H1 (cell line): ENCODE measurements at regions not wholly inside any gene's neighbourhood (a gene's known extent, or its start where the extent isn't known, plus 50 kb on each side); places are given as distances from the start of the nearest gene placed in this dataset.

ENCODE experiments used
- CTCF ChIA-PET: fragments of 300-600 bp; sonication (Branson Sonifier 250); formaldehyde crosslinking; loops from one replicate; lab custom pipeline; 2021; ENCODE audit not compliant: partially characterized antibody; lab: Charles Lee
- POLR2A ChIA-PET: fragments of 300-600 bp; sonication (Branson Sonifier 250); formaldehyde crosslinking; loops from one replicate; lab custom pipeline; 2021; ENCODE audit warnings: inconsistent platforms; ENCODE audit not compliant: partially characterized antibody; lab: Charles Lee
- DNase-seq, 2 experiments: peaks; one replicate each; pipeline versions ENCODE4 v3.0.0 to v3.0.0-alpha.2; 2010 to 2022; ENCODE audit warnings: low spot score in 2 of 2, low read depth in 1 of 2, mixed read lengths in 1 of 2
- FAIRE-seq: peaks from 2 replicates; lab custom pipeline; 2011; peaks lifted over from hg19 to GRCh38; lab: Jason Lieb, UNC
- H2AFZ ChIP-seq: 2 replicates; pipeline ENCODE4 v1.8.1; 2012; ENCODE audit warnings: low read length, inconsistent platforms
- H2AK5ac ChIP-seq: 2 replicates; pipeline ENCODE4 v1.6.1; 2013; ENCODE audit warnings: low read depth, low read length
- H2BK120ac ChIP-seq: replicated peaks from 2 replicates; pipeline ENCODE3; 2013; ENCODE audit warnings: low read depth, low read length, inconsistent platforms
- H2BK12ac ChIP-seq: 2 replicates; pipeline ENCODE4 v1.6.1; 2013; ENCODE audit warnings: low read depth, low read length
- H2BK15ac ChIP-seq: 2 replicates; pipeline ENCODE4 v1.6.1; 2013; ENCODE audit warnings: low read length
- H2BK20ac ChIP-seq: 2 replicates; pipeline ENCODE4 v1.6.1; 2013; ENCODE audit warnings: low read length
- H2BK5ac ChIP-seq: 2 replicates; pipeline ENCODE4 v1.6.1; 2013; ENCODE audit warnings: low read depth, low read length
- H3K14ac ChIP-seq: 2 replicates; pipeline ENCODE4 v1.6.1; 2013; ENCODE audit warnings: inconsistent platforms; ENCODE audit not compliant: insufficient read length
- H3K18ac ChIP-seq: 2 replicates; pipeline ENCODE4 v1.6.1; 2013; ENCODE audit warnings: low read length; ENCODE audit errors: extremely low read depth
- H3K23ac ChIP-seq: 2 replicates; pipeline ENCODE4 v1.6.1; 2013; ENCODE audit warnings: inconsistent platforms; ENCODE audit not compliant: insufficient read length
- H3K23me2 ChIP-seq: 2 replicates; pipeline ENCODE4 v1.6.1; 2013; ENCODE audit warnings: low read depth, low read length
- H3K27ac ChIP-seq: 2 replicates; pipeline ENCODE4 v1.6.1; 2011; ENCODE audit warnings: low read depth, low read length, inconsistent platforms
- H3K27me3 ChIP-seq, 4 experiments: replicated peaks in 1 of 4; 1 replicate in 1 of 4; 2 replicates in 3 of 4; pipeline versions ENCODE4 v1.6.1 to v1.8.1; 2011 to 2013; ENCODE audit warnings: low read length in 3 of 4, mild to moderate bottlenecking in 3 of 4, inconsistent platforms in 2 of 4, mixed read lengths in 2 of 4, moderate library complexity in 1 of 4; ENCODE audit not compliant: control insufficient read depth in 3 of 4, insufficient read depth in 3 of 4; ENCODE audit errors: extremely low read depth in 1 of 4
- H3K36me3 ChIP-seq, 4 experiments: 2 replicates each; pipeline versions ENCODE4 v1.6.1 to v1.8.1; 2011 to 2013; ENCODE audit warnings: mild to moderate bottlenecking in 4 of 4, low read length in 3 of 4, moderate library complexity in 2 of 4, control low read depth in 1 of 4, inconsistent platforms in 1 of 4; ENCODE audit not compliant: insufficient read depth in 4 of 4, control insufficient read depth in 2 of 4
- H3K4ac ChIP-seq: replicated peaks from 2 replicates; pipeline ENCODE3; 2013; ENCODE audit warnings: low read length, low read depth, mixed read lengths, inconsistent platforms; ENCODE audit not compliant: insufficient read length
- H3K4me1 ChIP-seq, 4 experiments: replicated peaks in 1 of 4; 1 replicate in 1 of 4; 2 replicates in 3 of 4; pipeline versions ENCODE4 v1.6.1 to v1.8.1; 2011 to 2013; ENCODE audit warnings: low read length in 3 of 4, inconsistent platforms in 2 of 4, mixed read lengths in 1 of 4; ENCODE audit not compliant: insufficient read depth in 4 of 4, control insufficient read depth in 3 of 4
- H3K4me2 ChIP-seq, 2 experiments: 2 replicates each; pipeline versions ENCODE4 v1.6.1 to v1.8.1; 2011 to 2013; ENCODE audit warnings: low read depth in 2 of 2, low read length in 2 of 2, control low read depth in 1 of 2, inconsistent platforms in 1 of 2, mild to moderate bottlenecking in 1 of 2; ENCODE audit not compliant: insufficient read depth in 1 of 2
- H3K4me3 ChIP-seq, 4 experiments: fragments of 200-600, 300-600 bp in 1 of 4; sonication (generic), shearing (Covaris generic), sonication (Bioruptor Twin) in 1 of 4; 2 replicates each; pipeline versions ENCODE4 v1.5.1 to v1.8.1; 2011 to 2016; ENCODE audit warnings: low read length in 4 of 4, low read depth in 3 of 4, control low read depth in 2 of 4, inconsistent platforms in 2 of 4, mild to moderate bottlenecking in 2 of 4, mixed read lengths in 1 of 4, moderate library complexity in 1 of 4; ENCODE audit not compliant: insufficient read depth in 2 of 4; ENCODE audit errors: extremely low read depth in 1 of 4
- H3K56ac ChIP-seq: replicated peaks from 2 replicates; pipeline ENCODE3; 2013; ENCODE audit warnings: low read depth, mild to moderate bottlenecking, mixed read lengths, low read length, inconsistent platforms; ENCODE audit not compliant: insufficient read length
- H3K79me1 ChIP-seq: 2 replicates; pipeline ENCODE4 v1.6.1; 2013; ENCODE audit warnings: low read depth, low read length, control low read depth
- H3K79me2 ChIP-seq, 2 experiments: 2 replicates each; pipeline versions ENCODE4 v1.6.1 to v1.8.1; 2012 to 2013; ENCODE audit warnings: low read length in 2 of 2, mild to moderate bottlenecking in 2 of 2, inconsistent platforms in 1 of 2; ENCODE audit not compliant: insufficient read depth in 2 of 2, control insufficient read depth in 1 of 2
- H3K9ac ChIP-seq, 4 experiments: replicated peaks in 1 of 4; 1 replicate in 1 of 4; 2 replicates in 3 of 4; pipeline versions ENCODE4 v1.6.1 to v1.8.1; 2011 to 2013; ENCODE audit warnings: low read depth in 3 of 4, low read length in 3 of 4, control low read depth in 2 of 4, mild to moderate bottlenecking in 2 of 4, moderate library complexity in 2 of 4, inconsistent platforms in 1 of 4; ENCODE audit errors: extremely low read depth in 1 of 4
- H3K9me3 ChIP-seq, 2 experiments: 2 replicates each; pipeline versions ENCODE4 v1.6.1 to v1.8.1; 2012 to 2013; ENCODE audit warnings: mild to moderate bottlenecking in 2 of 2, moderate library complexity in 2 of 2, control low read depth in 1 of 2, inconsistent platforms in 1 of 2, low read depth in 1 of 2, low read length in 1 of 2, mixed read lengths in 1 of 2; ENCODE audit not compliant: insufficient read depth in 2 of 2
- H4K20me1 ChIP-seq, 2 experiments: replicated peaks in 1 of 2; 2 replicates each; pipeline versions ENCODE3 to v1.8.1; 2011 to 2013; ENCODE audit warnings: inconsistent platforms in 2 of 2, low read length in 2 of 2, mild to moderate bottlenecking in 1 of 2; ENCODE audit not compliant: insufficient read depth in 2 of 2, control insufficient read depth in 1 of 2
- H4K5ac ChIP-seq: 2 replicates; pipeline ENCODE4 v1.6.1; 2013; ENCODE audit warnings: low read length, low read depth, mixed read lengths, inconsistent platforms; ENCODE audit not compliant: insufficient read length
- H4K8ac ChIP-seq: 2 replicates; pipeline ENCODE4 v1.8.0; 2013; ENCODE audit warnings: mild to moderate bottlenecking, moderate library complexity, low read length, inconsistent platforms; ENCODE audit not compliant: insufficient read depth; ENCODE audit errors: extremely low read depth
- H4K91ac ChIP-seq: replicated peaks from 2 replicates; pipeline ENCODE3; 2013; ENCODE audit warnings: low read length, mixed read lengths, inconsistent platforms; ENCODE audit not compliant: insufficient read length
- POLR2A ChIP-seq, 2 experiments: IDR thresholded peaks; 1 replicate in 1 of 2; 2 replicates in 1 of 2; pipeline ENCODE4 v1.6.1; 2011; ENCODE audit warnings: low read depth in 2 of 2, low read length in 2 of 2, mild to moderate bottlenecking in 2 of 2; ENCODE audit errors: control extremely low read depth in 1 of 2
- WGBS, 2 experiments: shearing (Covaris generic) in 1 of 2; methylation state at CpG; one replicate each; pipeline versions ENCODE4 v1.1.6 to v1.1.7; 2013 to 2015; ENCODE audit warnings: low lambda C conversion rate in 2 of 2, mixed read lengths in 2 of 2, inconsistent platforms in 1 of 2, low coverage in 1 of 2, missing lambda C conversion rate in 1 of 2; ENCODE audit not compliant: insufficient replicate concordance in 2 of 2, insufficient coverage in 1 of 2, insufficient read length in 1 of 2; ENCODE audit errors: extremely low coverage in 1 of 2, missing lambda C conversion rate in 1 of 2; 5-methylcytosine and 5-hydroxymethylcytosine counted together

- Histone ChIP-seq H3K9me3 (no peaks in the 10 kb centered on the region), H4K20me1 (no peaks in the 10 kb centered on the region), H3K27ac (no peak overlapping the region), H4K5ac (no peak overlapping the region), H3K27me3 (no peaks in the 10 kb centered on the region), H3K14ac (no peak overlapping the region), H3K56ac (no peak overlapping the region), H3K4me1 (peaks cover 0 to 2% (median 0%) of the 10 kb centered on the region in 4 experiments; a peak in 1 of 7 replicates), H2BK15ac (no peak overlapping the region), H4K8ac (no peak overlapping the region), H3K4ac (no peak overlapping the region), H3K79me2 (no peaks in the 10 kb centered on the region), H3K36me3 (no peaks in the 10 kb centered on the region), H3K4me3 (no peak overlapping the region), H3K23ac (no peak overlapping the region), H3K4me2 (no peak overlapping the region), H3K23me2 (no peaks in the 10 kb centered on the region), H3K79me1 (no peaks in the 10 kb centered on the region), H2BK20ac (no peak overlapping the region), H2BK5ac (no peak overlapping the region), H2BK120ac (no peak overlapping the region), H2AFZ (no peak overlapping the region), H3K9ac (no peak overlapping the region), H2BK12ac (no peak overlapping the region), H4K91ac (no peak overlapping the region), H2AK5ac (no peak overlapping the region), H3K18ac (no peak overlapping the region)
- DNase-seq (no peak), FAIRE-seq (no peak)
- ChIA-PET POLR2A (no interaction called here), CTCF (interaction anchor here (0.6 to 5.0 kb wide), 3 partner anchors 14 to 1142 kb away, joined by 3 to 25 read pairs (median 4); no protein-coding TSS in a partner anchor)
- 85% methylated on average over 3 of the region's 3 CpGs; no CpG with 5 or more reads in 1 of the 2 experiments for WGBS, 2 experiments
- no peak for TF ChIP-seq POLR2A (IDR thresholded peaks at IDR 0.05; ENCODE audit: control extremely low read depth in 1 of 2, low read depth in 2 of 2, low read length in 2 of 2)
These were observed 432.2 kb downstream of the PIK3R1 start for GRCh38 chr5:68647743-68648142.
